Esophagus squamous epithelium (tissue), 4 donors: ENCODE measurements at regions not wholly inside any gene's neighbourhood (a gene's known extent, or its start where the extent isn't known, plus 50 kb on each side); places are given as distances from the start of the nearest gene placed in this dataset.

Experiments
- POLR2A ChIP-seq, 4 donors: fragments of 450-650 bp; IDR thresholded peaks; one replicate each; pipeline ENCODE4 v1.6.1; 2017; ENCODE audit warnings: antibody characterized with exemption in 4 of 4, mild to moderate bottlenecking in 4 of 4, moderate library complexity in 3 of 4
- TF ChIP-seq, protein P1 (sequence below), 6 experiments: fragments of 450-650 bp in 4 of 6; fragments of 200-600 bp in 2 of 6; sonication (generic) in 2 of 6; IDR thresholded peaks; one replicate each; pipeline ENCODE4 v1.5.1; 2016 to 2019; ENCODE audit warnings: antibody characterized with exemption in 6 of 6, mild to moderate bottlenecking in 4 of 6, moderate library complexity in 4 of 6

DNA sequence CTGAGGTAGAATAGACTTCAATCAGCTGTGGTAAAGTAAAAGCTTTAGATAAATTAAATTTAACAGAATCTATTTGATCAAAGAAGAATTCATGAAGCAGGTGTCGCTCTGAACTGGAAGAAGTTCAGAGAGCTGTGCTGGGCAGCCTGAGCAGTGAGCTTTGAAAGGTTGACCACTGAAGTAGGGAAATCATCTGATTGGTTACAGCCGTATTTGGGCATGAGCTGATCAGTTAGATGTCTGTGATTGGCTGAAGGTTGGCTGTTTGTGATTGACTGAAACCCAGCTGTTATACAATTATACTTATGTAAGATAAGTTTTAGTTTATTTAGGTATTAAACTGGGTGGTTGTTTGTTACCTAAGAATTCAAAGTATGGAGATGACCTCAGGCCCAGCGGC lies 1174.6 kb downstream of the CDH9 start:
- TF ChIP-seq, protein P1, sequence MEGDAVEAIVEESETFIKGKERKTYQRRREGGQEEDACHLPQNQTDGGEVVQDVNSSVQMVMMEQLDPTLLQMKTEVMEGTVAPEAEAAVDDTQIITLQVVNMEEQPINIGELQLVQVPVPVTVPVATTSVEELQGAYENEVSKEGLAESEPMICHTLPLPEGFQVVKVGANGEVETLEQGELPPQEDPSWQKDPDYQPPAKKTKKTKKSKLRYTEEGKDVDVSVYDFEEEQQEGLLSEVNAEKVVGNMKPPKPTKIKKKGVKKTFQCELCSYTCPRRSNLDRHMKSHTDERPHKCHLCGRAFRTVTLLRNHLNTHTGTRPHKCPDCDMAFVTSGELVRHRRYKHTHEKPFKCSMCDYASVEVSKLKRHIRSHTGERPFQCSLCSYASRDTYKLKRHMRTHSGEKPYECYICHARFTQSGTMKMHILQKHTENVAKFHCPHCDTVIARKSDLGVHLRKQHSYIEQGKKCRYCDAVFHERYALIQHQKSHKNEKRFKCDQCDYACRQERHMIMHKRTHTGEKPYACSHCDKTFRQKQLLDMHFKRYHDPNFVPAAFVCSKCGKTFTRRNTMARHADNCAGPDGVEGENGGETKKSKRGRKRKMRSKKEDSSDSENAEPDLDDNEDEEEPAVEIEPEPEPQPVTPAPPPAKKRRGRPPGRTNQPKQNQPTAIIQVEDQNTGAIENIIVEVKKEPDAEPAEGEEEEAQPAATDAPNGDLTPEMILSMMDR (IDR thresholded peaks at IDR 0.05), result no peak
- TF ChIP-seq POLR2A (IDR thresholded peaks at IDR 0.05), result no peak
